ENCODE measurements at regions not wholly inside any gene's neighbourhood (a gene's known extent, or its start where the extent isn't known, plus 50 kb on each side); places are given as distances from the start of the nearest gene placed in this dataset.
"Not testable (repeated sequence)": the region's sequence is repeated elsewhere in the genome, so short reads cannot be mapped to it uniquely, and the experiment has no call there.

- ChIA-PET POLR2A (no interaction called here), CTCF (no interaction called here)
- no peak for TF ChIP-seq TCF7L2 (IDR thresholded peaks at IDR 0.05; ENCODE audit: low read depth, low read length)
- TF ChIP-seq REST (IDR thresholded peaks at IDR 0.05; ENCODE audit: insufficient read depth in 1 of 2, low read depth in 2 of 2, low read length in 1 of 2): no peak
- no peak for TF ChIP-seq SIN3A (IDR thresholded peaks at IDR 0.05; ENCODE audit: borderline replicate concordance, insufficient read depth, low read depth, low read length)
- TF ChIP-seq POLR2AphosphoS5 (IDR thresholded peaks at IDR 0.05; ENCODE audit: low read depth, low read length): no peak
- TF ChIP-seq CTCF (IDR thresholded peaks at IDR 0.05): no peak
- Histone ChIP-seq H3K27ac (ENCODE audit: low read length) (no peak overlapping the region), H3K27me3 (ENCODE audit: control insufficient read depth, insufficient read depth, low read length) (0 out of 2 replicates have a peak, but pooled peaks cover 3% of the 10 kb centered on the region), H3K9me3 (ENCODE audit: control insufficient read depth, insufficient read depth, low read depth, low read length) (no peaks in the 10 kb centered on the region), H3K4me3 (ENCODE audit: low read depth in 2 of 2, low read length in 2 of 2) (no peak overlapping the region), H3K4me1 (ENCODE audit: control insufficient read depth, insufficient read depth, low read length) (no peaks in the 10 kb centered on the region), H3K36me3 (ENCODE audit: control insufficient read depth, insufficient read depth, low read length) (no peaks in the 10 kb centered on the region)
- no peak for DNase-seq (ENCODE audit: low read depth, low spot score)
- in situ Hi-C loops (cut with HindIII; ENCODE audit: low pct_unique_long_range_greater_than_20kb, low sequenced_read_pairs): no loop called here
- no TSS peak for BruUV-seq (replicated peaks)
- no peak for ATAC-seq
- intact Hi-C loops (cut with micrococcal nuclease; ENCODE audit: unreplicated experiment): no loop called here
These were observed 80.0 kb upstream of the RPH3A start for GRCh38 chr12:112711507-112711906.

- ATAC-seq; CTCF ChIA-PET; H3K4me1 ChIP-seq (ENCODE audit: control insufficient read depth, insufficient read depth, low read length); H3K9me3 ChIP-seq (ENCODE audit: control insufficient read depth, insufficient read depth, low read depth, low read length); DNase-seq (ENCODE audit: low read depth, low spot score); intact Hi-C loops (cut with micrococcal nuclease; ENCODE audit: unreplicated experiment); H3K4me3 ChIP-seq (ENCODE audit: low read depth in 2 of 2, low read length in 2 of 2); POLR2A ChIA-PET; H3K36me3 ChIP-seq (ENCODE audit: control insufficient read depth, insufficient read depth, low read length); H3K27me3 ChIP-seq (ENCODE audit: control insufficient read depth, insufficient read depth, low read length); H3K27ac ChIP-seq (ENCODE audit: low read length); BruUV-seq (replicated peaks); in situ Hi-C loops (cut with HindIII; ENCODE audit: low pct_unique_long_range_greater_than_20kb, low sequenced_read_pairs): not testable (repeated sequence)
These were observed 78.8 kb upstream of the RPH3A start for GRCh38 chr12:112712751-112713150.

GRCh38 chr12:112713471-112713870 is 78.1 kb upstream of the RPH3A start:
- ChIA-PET CTCF (no interaction called here), POLR2A (no interaction called here)
- no peak overlapping the region for H3K27ac ChIP-seq (ENCODE audit: low read length)
- no peaks in the 10 kb centered on the region for H3K9me3 ChIP-seq (ENCODE audit: control insufficient read depth, insufficient read depth, low read depth, low read length)
- no peaks in the 10 kb centered on the region for H3K36me3 ChIP-seq (ENCODE audit: control insufficient read depth, insufficient read depth, low read length)
- no TSS peak for BruUV-seq (replicated peaks)
- DNase-seq (ENCODE audit: low read depth, low spot score): no peak
- intact Hi-C loops (cut with micrococcal nuclease; ENCODE audit: unreplicated experiment): no loop called here
- in situ Hi-C loops (cut with HindIII; ENCODE audit: low pct_unique_long_range_greater_than_20kb, low sequenced_read_pairs): no loop called here
- ATAC-seq: no peak
- H3K4me1 ChIP-seq (ENCODE audit: control insufficient read depth, insufficient read depth, low read length): no peaks in the 10 kb centered on the region
- TF ChIP-seq TCF7L2 (IDR thresholded peaks at IDR 0.05; ENCODE audit: low read depth, low read length) (no peak), POLR2AphosphoS5 (IDR thresholded peaks at IDR 0.05; ENCODE audit: low read depth, low read length) (no peak), CTCF (IDR thresholded peaks at IDR 0.05) (no peak), REST (IDR thresholded peaks at IDR 0.05; ENCODE audit: insufficient read depth in 1 of 2, low read depth in 2 of 2, low read length in 1 of 2) (no peak), SIN3A (IDR thresholded peaks at IDR 0.05; ENCODE audit: borderline replicate concordance, insufficient read depth, low read depth, low read length) (no peak)
- peaks cover 2% of the 10 kb centered on the region; the same call in 1 of the 2 replicates for H3K27me3 ChIP-seq (ENCODE audit: control insufficient read depth, insufficient read depth, low read length)
- H3K4me3 ChIP-seq (ENCODE audit: low read depth in 2 of 2, low read length in 2 of 2): no peak overlapping the region
